ENCODE measurements at regions not wholly inside any gene's neighbourhood (a gene's known extent, or its start where the extent isn't known, plus 50 kb on each side); places are given as distances from the start of the nearest gene placed in this dataset.

GRCh38 chr10:7100032-7100702 lies 310.7 kb downstream of the SFMBT2 start (continued):
- TF ChIP-seq, protein P1, sequence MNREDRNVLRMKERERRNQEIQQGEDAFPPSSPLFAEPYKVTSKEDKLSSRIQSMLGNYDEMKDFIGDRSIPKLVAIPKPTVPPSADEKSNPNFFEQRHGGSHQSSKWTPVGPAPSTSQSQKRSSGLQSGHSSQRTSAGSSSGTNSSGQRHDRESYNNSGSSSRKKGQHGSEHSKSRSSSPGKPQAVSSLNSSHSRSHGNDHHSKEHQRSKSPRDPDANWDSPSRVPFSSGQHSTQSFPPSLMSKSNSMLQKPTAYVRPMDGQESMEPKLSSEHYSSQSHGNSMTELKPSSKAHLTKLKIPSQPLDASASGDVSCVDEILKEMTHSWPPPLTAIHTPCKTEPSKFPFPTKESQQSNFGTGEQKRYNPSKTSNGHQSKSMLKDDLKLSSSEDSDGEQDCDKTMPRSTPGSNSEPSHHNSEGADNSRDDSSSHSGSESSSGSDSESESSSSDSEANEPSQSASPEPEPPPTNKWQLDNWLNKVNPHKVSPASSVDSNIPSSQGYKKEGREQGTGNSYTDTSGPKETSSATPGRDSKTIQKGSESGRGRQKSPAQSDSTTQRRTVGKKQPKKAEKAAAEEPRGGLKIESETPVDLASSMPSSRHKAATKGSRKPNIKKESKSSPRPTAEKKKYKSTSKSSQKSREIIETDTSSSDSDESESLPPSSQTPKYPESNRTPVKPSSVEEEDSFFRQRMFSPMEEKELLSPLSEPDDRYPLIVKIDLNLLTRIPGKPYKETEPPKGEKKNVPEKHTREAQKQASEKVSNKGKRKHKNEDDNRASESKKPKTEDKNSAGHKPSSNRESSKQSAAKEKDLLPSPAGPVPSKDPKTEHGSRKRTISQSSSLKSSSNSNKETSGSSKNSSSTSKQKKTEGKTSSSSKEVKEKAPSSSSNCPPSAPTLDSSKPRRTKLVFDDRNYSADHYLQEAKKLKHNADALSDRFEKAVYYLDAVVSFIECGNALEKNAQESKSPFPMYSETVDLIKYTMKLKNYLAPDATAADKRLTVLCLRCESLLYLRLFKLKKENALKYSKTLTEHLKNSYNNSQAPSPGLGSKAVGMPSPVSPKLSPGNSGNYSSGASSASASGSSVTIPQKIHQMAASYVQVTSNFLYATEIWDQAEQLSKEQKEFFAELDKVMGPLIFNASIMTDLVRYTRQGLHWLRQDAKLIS (CRISPR knock-in tag; IDR thresholded peaks at IDR 0.05; ENCODE audit: borderline replicate concordance), result no peak
- TF ChIP-seq E2F5 (CRISPR knock-in tag; IDR thresholded peaks at IDR 0.05) (no peak), ZNF416 (CRISPR knock-in tag; IDR thresholded peaks at IDR 0.05) (no peak), TEAD1 (CRISPR knock-in tag; IDR thresholded peaks at IDR 0.05) (no peak), KAT7 (CRISPR knock-in tag; IDR thresholded peaks at IDR 0.05; ENCODE audit: borderline replicate concordance) (no peak), JAZF1 (CRISPR knock-in tag; IDR thresholded peaks at IDR 0.05) (no peak)

GRCh38 chr10:7098160-7098762 lies 312.6 kb downstream of the SFMBT2 start:
- TF ChIP-seq EMX1 (CRISPR knock-in tag; IDR thresholded peaks at IDR 0.05), result no peak
- TF ChIP-seq ZNF532 (CRISPR knock-in tag; IDR thresholded peaks at IDR 0.05; ENCODE audit: borderline replicate concordance), result no peak
- no peak for TF ChIP-seq ATF1 (CRISPR knock-in tag; IDR thresholded peaks at IDR 0.05)
- no peak for TF ChIP-seq ZNF219 (CRISPR knock-in tag; IDR thresholded peaks at IDR 0.05; ENCODE audit: borderline replicate concordance)
- TF ChIP-seq MYBL2 (CRISPR knock-in tag; IDR thresholded peaks at IDR 0.05), result no peak
- no peak for TF ChIP-seq ZNF425 (CRISPR knock-in tag; conservative IDR thresholded peaks at IDR 0.05)
- no peak for TF ChIP-seq MXD4 (CRISPR knock-in tag; IDR thresholded peaks at IDR 0.05; ENCODE audit: borderline replicate concordance)
- TF ChIP-seq FOXJ3 (CRISPR knock-in tag; IDR thresholded peaks at IDR 0.05; ENCODE audit: borderline replicate concordance), result no peak
- no peak for TF ChIP-seq NFATC4 (CRISPR knock-in tag; IDR thresholded peaks at IDR 0.05)
- TF ChIP-seq FOXK1 (CRISPR knock-in tag; IDR thresholded peaks at IDR 0.05), result no peak
- TF ChIP-seq JUN (CRISPR knock-in tag; IDR thresholded peaks at IDR 0.05), result no peak
- TF ChIP-seq, protein P2, sequence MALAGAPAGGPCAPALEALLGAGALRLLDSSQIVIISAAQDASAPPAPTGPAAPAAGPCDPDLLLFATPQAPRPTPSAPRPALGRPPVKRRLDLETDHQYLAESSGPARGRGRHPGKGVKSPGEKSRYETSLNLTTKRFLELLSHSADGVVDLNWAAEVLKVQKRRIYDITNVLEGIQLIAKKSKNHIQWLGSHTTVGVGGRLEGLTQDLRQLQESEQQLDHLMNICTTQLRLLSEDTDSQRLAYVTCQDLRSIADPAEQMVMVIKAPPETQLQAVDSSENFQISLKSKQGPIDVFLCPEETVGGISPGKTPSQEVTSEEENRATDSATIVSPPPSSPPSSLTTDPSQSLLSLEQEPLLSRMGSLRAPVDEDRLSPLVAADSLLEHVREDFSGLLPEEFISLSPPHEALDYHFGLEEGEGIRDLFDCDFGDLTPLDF (CRISPR knock-in tag; IDR thresholded peaks at IDR 0.05), result no peak
- no peak for TF ChIP-seq JAZF1 (CRISPR knock-in tag; IDR thresholded peaks at IDR 0.05)
- no peak for TF ChIP-seq E2F5 (CRISPR knock-in tag; IDR thresholded peaks at IDR 0.05)
- Mint-ChIP-seq H3K36me3 (no peaks in the 10 kb centered on the region), H3K27ac (no peak overlapping the region), H3K9me3 (no peaks in the 10 kb centered on the region), H3K4me3 (no peak overlapping the region), H3K4me1 (no peaks in the 10 kb centered on the region), H3K27me3 (ENCODE audit: low read depth) (no peaks in the 10 kb centered on the region)
- ChIA-PET POLR2A (no interaction called here), CTCF (no interaction called here)
- DNase-seq (ENCODE audit: low spot score), result no peak
- no peak for ATAC-seq
